Common myeloid progenitor, CD34-positive (primary cell): ENCODE measurements at regions not wholly inside any gene's neighbourhood (a gene's known extent, or its start where the extent isn't known, plus 50 kb on each side); places are given as distances from the start of the nearest gene placed in this dataset.
"Not testable (repeated sequence)": the region's sequence is repeated elsewhere in the genome, so short reads cannot be mapped to it uniquely, and the experiment has no call there.

Experiments used
- CTCF ChIA-PET: fragments of 350-600 bp; sonication (Branson Sonifier 250); formaldehyde crosslinking; loops from one replicate; lab custom pipeline; 2021; ENCODE audit warnings: antibody characterized with exemption; lab: Charles Lee
- POLR2A ChIA-PET: fragments of 350-600 bp; sonication (Branson Sonifier 250); formaldehyde crosslinking; loops from one replicate; lab custom pipeline; 2021; ENCODE audit warnings: antibody characterized with exemption; lab: Charles Lee
- DNase-seq, 3 donors: peaks; one replicate each; pipeline versions ENCODE4 v3.0.0 to v3.0.0-alpha.2; 2013
- H3K27ac ChIP-seq, 2 experiments: 1 replicate in 1 of 2; 2 replicates in 1 of 2; pipeline ENCODE4 v1.7.0; 2013; ENCODE audit warnings: inconsistent platforms in 2 of 2, low read length in 2 of 2, mild to moderate bottlenecking in 2 of 2, low read depth in 1 of 2, moderate library complexity in 1 of 2; ENCODE audit not compliant: severe bottlenecking in 2 of 2, insufficient read depth in 1 of 2, poor library complexity in 1 of 2
- H3K27me3 ChIP-seq, 5 experiments: replicated peaks in 2 of 5; 1 replicate in 3 of 5; 2 replicates in 2 of 5; pipeline versions ENCODE4 v1.6.1 to v1.7.0; 2013; ENCODE audit warnings: low read length in 4 of 5, mild to moderate bottlenecking in 2 of 5, moderate library complexity in 2 of 5, inconsistent platforms in 1 of 5; ENCODE audit not compliant: insufficient read depth in 5 of 5, control insufficient read depth in 4 of 5
- H3K36me3 ChIP-seq, 4 experiments: 1 replicate in 2 of 4; 2 replicates in 2 of 4; pipeline versions ENCODE4 v1.6.1 to v1.7.0; 2013; ENCODE audit warnings: low read length in 3 of 4, control low read depth in 1 of 4, mild to moderate bottlenecking in 1 of 4; ENCODE audit not compliant: control insufficient read depth in 4 of 4, insufficient read depth in 4 of 4
- H3K4me1 ChIP-seq, 4 experiments: 1 replicate in 3 of 4; 2 replicates in 1 of 4; pipeline versions ENCODE4 v1.6.1 to v1.7.1; 2013; ENCODE audit warnings: low read length in 3 of 4, mild to moderate bottlenecking in 3 of 4, control low read depth in 1 of 4, inconsistent platforms in 1 of 4, moderate library complexity in 1 of 4; ENCODE audit not compliant: control insufficient read depth in 4 of 4, insufficient read depth in 4 of 4; ENCODE audit errors: control extremely low read depth in 1 of 4
- H3K4me3 ChIP-seq, 7 experiments: 1 replicate in 4 of 7; 2 replicates in 3 of 7; pipeline versions ENCODE4 v1.5.1 to v1.7.0; 2013; ENCODE audit warnings: mild to moderate bottlenecking in 7 of 7, low read length in 6 of 7, moderate library complexity in 6 of 7, inconsistent platforms in 2 of 7, low read depth in 2 of 7, control low read depth in 1 of 7; ENCODE audit not compliant: insufficient read depth in 4 of 7, control insufficient read depth in 1 of 7; ENCODE audit errors: extremely low read depth in 1 of 7
- H3K9me3 ChIP-seq, 5 experiments: 1 replicate in 4 of 5; 2 replicates in 1 of 5; pipeline versions ENCODE4 v1.6.1 to v1.7.1; 2013; ENCODE audit warnings: low read length in 4 of 5, mild to moderate bottlenecking in 2 of 5, inconsistent platforms in 1 of 5, low read depth in 1 of 5, moderate library complexity in 1 of 5; ENCODE audit not compliant: control insufficient read depth in 4 of 5, insufficient read depth in 2 of 5; ENCODE audit errors: control extremely low read depth in 1 of 5
- WGBS: methylation state at CpG from one replicate; pipeline ENCODE4 v1.1.5; 2013; ENCODE audit not compliant: insufficient coverage; 5-methylcytosine and 5-hydroxymethylcytosine counted together

GRCh38 chr2:123512547-123512946 is 512.5 kb upstream of the CNTNAP5 start:
- H3K27me3 ChIP-seq, result no peaks in the 10 kb centered on the region

GRCh38 chr2:123513351-123513750 is 511.7 kb upstream of the CNTNAP5 start:
- no peaks in the 10 kb centered on the region for H3K9me3 ChIP-seq
- no CpG with 5 or more reads among the region's 1 CpG for WGBS
- no peak overlapping the region for H3K4me3 ChIP-seq
- no peak overlapping the region for H3K27ac ChIP-seq
- no peaks in the 10 kb centered on the region for H3K27me3 ChIP-seq
- ChIA-PET POLR2A (no interaction called here), CTCF (no interaction called here)
- no peaks in the 10 kb centered on the region for H3K4me1 ChIP-seq
- no peaks in the 10 kb centered on the region for H3K36me3 ChIP-seq
- no peak for DNase-seq

More at GRCh38 chr2:123512547-123512946, 512.5 kb upstream of the CNTNAP5 start:
- H3K4me1 ChIP-seq, result no peaks in the 10 kb centered on the region
- no peak for DNase-seq
- POLR2A ChIA-PET, result interaction anchor here (0.8 kb wide), 1 partner anchor 17 kb away, joined by 4 read pairs; no protein-coding TSS in a partner anchor
- WGBS, result 71% methylated on average over 4 of the region's 7 CpGs
- CTCF ChIA-PET, result no interaction called here
- no peaks in the 10 kb centered on the region for H3K36me3 ChIP-seq
- no peak overlapping the region for H3K4me3 ChIP-seq
- no peaks in the 10 kb centered on the region for H3K9me3 ChIP-seq
- no peak overlapping the region for H3K27ac ChIP-seq

- Histone ChIP-seq H3K4me3 (peak overlapping the region in 1 of 7 experiments; percentile 28), H3K36me3 (no peaks in the 10 kb centered on the region), H3K4me1 (no peaks in the 10 kb centered on the region), H3K27ac (no peak overlapping the region), H3K27me3 (no peaks in the 10 kb centered on the region), H3K9me3 (no peaks in the 10 kb centered on the region)
- ChIA-PET CTCF (no interaction called here), POLR2A (no interaction called here)
- WGBS, result 78% methylated on average over 8 of the region's 9 CpGs
- DNase-seq, result peak in 2 of 3 donors; percentile 3 to 4
Observed at GRCh38 chr2:123514613-123515207, 510.4 kb upstream of the CNTNAP5 start.

GRCh38 chr2:123518367-123518766 is 506.7 kb upstream of the CNTNAP5 start:
- 83% methylated on average over 1 of the region's 3 CpGs for WGBS
- H3K27me3 ChIP-seq, result no peaks in the 10 kb centered on the region

GRCh38 chr2:123521854-123522253 is 503.2 kb upstream of the CNTNAP5 start:
- CTCF ChIA-PET, result no interaction called here
- POLR2A ChIA-PET, result no interaction called here
- H3K27ac ChIP-seq, result no peak overlapping the region
- H3K36me3 ChIP-seq, result no peaks in the 10 kb centered on the region
- no peak overlapping the region for H3K4me3 ChIP-seq
- H3K9me3 ChIP-seq, result peaks cover 0 to 8% (median 0%) of the 10 kb centered on the region in 5 experiments
- no peak for DNase-seq
- H3K4me1 ChIP-seq, result no peaks in the 10 kb centered on the region
- no CpG with 5 or more reads among the region's 1 CpG for WGBS
- no peaks in the 10 kb centered on the region for H3K27me3 ChIP-seq

More at GRCh38 chr2:123518367-123518766, 506.7 kb upstream of the CNTNAP5 start:
- Histone ChIP-seq H3K36me3 (no peaks in the 10 kb centered on the region), H3K4me1 (no peaks in the 10 kb centered on the region), H3K27ac (no peak overlapping the region), H3K9me3 (no peaks in the 10 kb centered on the region), H3K4me3 (no peak overlapping the region)
- ChIA-PET CTCF (no interaction called here), POLR2A (no interaction called here)
- peak in 1 of 3 donors; percentile 8 for DNase-seq

GRCh38 chr2:123522498-123522897 is 502.6 kb upstream of the CNTNAP5 start:
- DNase-seq, POLR2A ChIA-PET, H3K27me3 ChIP-seq, H3K4me3 ChIP-seq, H3K36me3 ChIP-seq, H3K4me1 ChIP-seq, H3K27ac ChIP-seq, CTCF ChIA-PET: not testable (repeated sequence)
- WGBS, result 95% methylated on average over 4 of the region's 10 CpGs
- H3K9me3 ChIP-seq, result peaks cover 0 to 12% (median 3%) of the 10 kb centered on the region in 5 experiments

GRCh38 chr2:123528996-123529707 is 495.9 kb upstream of the CNTNAP5 start:
- WGBS, result no CpG with 5 or more reads among the region's 2 CpGs
- Histone ChIP-seq H3K9me3 (peaks cover 0 to 9% (median 2%) of the 10 kb centered on the region in 5 experiments), H3K27me3 (no peaks in the 10 kb centered on the region), H3K4me3 (no peak overlapping the region), H3K4me1 (no peaks in the 10 kb centered on the region), H3K36me3 (no peaks in the 10 kb centered on the region), H3K27ac (no peak overlapping the region)
- DNase-seq, result no peak
- ChIA-PET CTCF (no interaction called here), POLR2A (interaction anchor here (0.8 kb wide), 1 partner anchor 17 kb away, joined by 4 read pairs; no protein-coding TSS in a partner anchor)
